HepG2 (cell line): ENCODE measurements at regions not wholly inside any gene's neighbourhood (a gene's known extent, or its start where the extent isn't known, plus 50 kb on each side); places are given as distances from the start of the nearest gene placed in this dataset.
A peak's percentile ranks its signal among the peaks of the same experiment; 100 is the strongest.

Source experiments
- ATAC-seq: fragments of 200-7000 bp; cut with Tn5 transposase; 3 replicates; pipeline ENCODE4 v1.9.1; 2020; ENCODE audit warnings: mild to moderate bottlenecking, moderate library complexity
- BruUV-seq: library from RNA; stranded (reverse); fragments of 400-500 nt; replicated peaks from 2 replicates; lab custom pipeline; 2021; lab: Mats Ljungman, UMichigan
- CTCF ChIA-PET: fragments of 300-600 bp; formaldehyde crosslinking; extraction: SDS; loops from one replicate; lab custom pipeline; 2021; ENCODE audit warnings: low total read pairs, inconsistent platforms, low intra/inter-chr PET ratio; lab: Yijun Ruan, JAX
- POLR2A ChIA-PET: fragments of 350-600 bp; sonication (Branson Sonifier 250); formaldehyde crosslinking; loops from one replicate; lab custom pipeline; 2020; ENCODE audit warnings: antibody characterized with exemption, inconsistent platforms; lab: Yijun Ruan, JAX
- DNase-seq: peaks from one replicate; pipeline ENCODE4 v3.0.0-alpha.2; 2015; ENCODE audit warnings: low spot score
- FAIRE-seq: peaks from 3 replicates; lab custom pipeline; 2011; peaks lifted over from hg19 to GRCh38; lab: Jason Lieb, UNC
- H2AFZ ChIP-seq: one replicate; pipeline ENCODE4 v1.6.1; 2011; ENCODE audit warnings: low read length, inconsistent platforms
- H3K27ac ChIP-seq: fragments of 300-600 bp; 3 replicates; pipeline ENCODE4 v1.8.0; 2011; ENCODE audit warnings: mixed run types, mild to moderate bottlenecking, mixed read lengths, low read length, inconsistent platforms; ENCODE audit not compliant: insufficient read depth; ENCODE audit errors: extremely low read length
- H3K27me3 ChIP-seq, 2 experiments: fragments of 200-600 bp in 1 of 2; 2 replicates in 1 of 2; 3 replicates in 1 of 2; pipeline versions ENCODE4 v1.6.0 to v1.8.0; 2011; ENCODE audit warnings: low read length in 2 of 2, mild to moderate bottlenecking in 2 of 2, moderate library complexity in 2 of 2, inconsistent platforms in 1 of 2; ENCODE audit not compliant: insufficient read depth in 2 of 2, control insufficient read depth in 1 of 2
- H3K36me3 ChIP-seq, 2 experiments: fragments of 200-600 bp in 1 of 2; replicated peaks in 1 of 2; 2 replicates in 1 of 2; 3 replicates in 1 of 2; pipeline versions ENCODE4 v1.5.1 to v1.8.0; 2011; ENCODE audit warnings: low read length in 2 of 2, inconsistent platforms in 1 of 2; ENCODE audit not compliant: insufficient read depth in 2 of 2, control insufficient read depth in 1 of 2
- H3K4me1 ChIP-seq: 2 replicates; pipeline ENCODE4 v1.5.1; 2012; ENCODE audit warnings: low read length, inconsistent platforms; ENCODE audit not compliant: insufficient read depth
- H3K4me2 ChIP-seq: 2 replicates; pipeline ENCODE4 v1.6.0; 2011; ENCODE audit warnings: low read depth, low read length, inconsistent platforms
- H3K4me3 ChIP-seq, 3 experiments: fragments of 200-600 bp in 1 of 3; sonication (generic), shearing (Covaris generic) in 1 of 3; replicated peaks in 1 of 3; 2 replicates each; pipeline ENCODE4 v1.5.1; 2011 to 2016; ENCODE audit warnings: low read length in 3 of 3, inconsistent platforms in 2 of 3, low read depth in 2 of 3, mild to moderate bottlenecking in 2 of 3, control low read depth in 1 of 3, mixed read lengths in 1 of 3; ENCODE audit not compliant: insufficient read depth in 1 of 3
- H3K79me2 ChIP-seq: one replicate; pipeline ENCODE4 v1.6.1; 2011; ENCODE audit warnings: low read length, inconsistent platforms; ENCODE audit not compliant: insufficient read depth
- H3K9ac ChIP-seq: 2 replicates; pipeline ENCODE4 v1.6.0; 2011; ENCODE audit warnings: mild to moderate bottlenecking, low read depth, low read length, inconsistent platforms; ENCODE audit not compliant: insufficient read depth
- H3K9me3 ChIP-seq: 2 replicates; pipeline ENCODE4 v1.5.1; 2012; ENCODE audit warnings: mild to moderate bottlenecking, low read length
- H4K20me1 ChIP-seq: 2 replicates; pipeline ENCODE4 v1.6.0; 2011; ENCODE audit warnings: inconsistent platforms, mild to moderate bottlenecking, low read length, moderate library complexity; ENCODE audit not compliant: insufficient read depth
- GATAD2A ChIP-seq: IDR thresholded peaks from 2 replicates; pipeline ENCODE4 v1.6.1; 2016
- KLF6 ChIP-seq: IDR thresholded peaks from 2 replicates; pipeline ENCODE4 v1.8.0; 2016; ENCODE audit warnings: missing biosample characterization, missing genetic modification reagents
- MED8 ChIP-seq: sonication (generic); formaldehyde crosslinking; IDR thresholded peaks from 2 replicates; pipeline ENCODE4 v1.8.1; 2023; ENCODE audit warnings: mild to moderate bottlenecking, missing genetic modification reagents; ENCODE audit not compliant: insufficient replicate concordance
- MEF2D ChIP-seq: sonication (generic); formaldehyde crosslinking; IDR thresholded peaks from 2 replicates; pipeline ENCODE4 v1.5.1; 2020; ENCODE audit warnings: mild to moderate bottlenecking, missing genetic modification reagents
- MXI1 ChIP-seq: IDR thresholded peaks from 3 replicates; pipeline ENCODE4 v1.6.1; 2012; ENCODE audit warnings: low read depth, low read length, inconsistent platforms, borderline replicate concordance
- NFYC ChIP-seq: IDR thresholded peaks from 2 replicates; pipeline ENCODE4 v1.6.1; 2016; ENCODE audit warnings: missing genetic modification reagents, missing compliant biosample characterization
- REL ChIP-seq: sonication (generic); formaldehyde crosslinking; conservative IDR thresholded peaks from 2 replicates; pipeline ENCODE4 v1.8.0; 2022; ENCODE audit warnings: mild to moderate bottlenecking, missing genetic modification reagents, moderate library complexity
- RFX3 ChIP-seq: IDR thresholded peaks from 2 replicates; pipeline ENCODE4 v1.6.1; 2016; ENCODE audit warnings: missing biosample characterization, missing genetic modification reagents
- ZFX ChIP-seq: sonication (generic); formaldehyde crosslinking; IDR thresholded peaks from 2 replicates; pipeline ENCODE4 v1.4.0; 2020; ENCODE audit warnings: mild to moderate bottlenecking, low read depth, missing genetic modification reagents, moderate library complexity
- ZNF577 ChIP-seq: sonication (generic); formaldehyde crosslinking; IDR thresholded peaks from 2 replicates; pipeline ENCODE4 v1.4.0; 2020; ENCODE audit warnings: mild to moderate bottlenecking, low read depth, missing genetic modification reagents, borderline replicate concordance
- ZNF788 ChIP-seq: sonication (generic); formaldehyde crosslinking; IDR thresholded peaks from 2 replicates; pipeline ENCODE4 v1.5.0; 2020; ENCODE audit warnings: mild to moderate bottlenecking, missing genetic modification reagents, borderline replicate concordance
- WGBS: methylation state at CpG from one replicate; pipeline ENCODE4 v1.1.6; 2017; ENCODE audit warnings: low lambda C conversion rate; 5-methylcytosine and 5-hydroxymethylcytosine counted together
- in situ Hi-C: cut with HindIII; loops from 2 replicates; pipeline ENCODE4 v1.10.0; 2017; ENCODE audit warnings: low pct_unique_long_range_greater_than_20kb; ENCODE audit not compliant: extremely low pct_ligation_motif_present
- intact Hi-C: fragments of 100-400 bp; cut with micrococcal nuclease; formaldehyde crosslinking; loops from one replicate; pipeline ENCODE4 v1.10.0; 2022; ENCODE audit not compliant: unreplicated experiment
- TF ChIP-seq, protein P1 (sequence below): sonication (generic); formaldehyde crosslinking; IDR thresholded peaks from 2 replicates; pipeline ENCODE4 v1.4.0; 2020; ENCODE audit warnings: missing genetic modification reagents, mild to moderate bottlenecking, borderline replicate concordance
- TF ChIP-seq, protein P2 (sequence below): IDR thresholded peaks from 2 replicates; pipeline ENCODE4 v1.6.1; 2016
- TF ChIP-seq, protein P3 (sequence below): sonication (generic); formaldehyde crosslinking; IDR thresholded peaks from 2 replicates; pipeline ENCODE4 v1.5.0; 2020; ENCODE audit warnings: mild to moderate bottlenecking, missing genetic modification reagents

DNA sequence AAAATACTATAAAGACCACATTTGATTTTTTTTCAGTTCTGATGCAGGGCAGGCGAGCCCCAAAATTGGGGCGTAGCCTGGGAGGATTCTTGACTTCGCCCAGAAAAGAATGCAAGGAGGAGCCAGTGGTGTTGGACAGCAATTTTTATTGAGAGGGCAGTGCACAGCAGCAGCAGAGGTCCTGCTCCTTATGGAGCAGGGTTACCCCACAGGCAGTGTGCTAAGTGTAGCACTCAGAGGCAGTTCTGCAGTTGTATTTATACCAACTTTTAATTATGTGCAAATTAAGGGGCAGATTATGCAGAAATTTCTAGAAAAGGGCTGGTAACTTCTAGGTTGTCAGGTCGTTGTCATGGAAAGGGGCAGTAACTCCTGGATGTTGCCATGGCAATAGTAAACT, 69.9 kb downstream of the GASK1B start:
- no peaks in the 10 kb centered on the region for H3K36me3 ChIP-seq
- CTCF ChIA-PET = no interaction called here
- no peak for FAIRE-seq
- TF ChIP-seq MED8 (CRISPR knock-in tag) (no peak), RFX3 (CRISPR knock-in tag) (peak; percentile 46; the same call in 1 of the 2 replicates)
- TF ChIP-seq, all 625 proteins: peak for 1
- no peak overlapping the region for H2AFZ ChIP-seq
- H3K9ac ChIP-seq = no peak overlapping the region
- H3K4me2 ChIP-seq = no peak overlapping the region
- H3K9me3 ChIP-seq = no peaks in the 10 kb centered on the region
- H4K20me1 ChIP-seq = no peaks in the 10 kb centered on the region
- POLR2A ChIA-PET = no interaction called here
- ATAC-seq (no peak), DNase-seq (no peak)
- no peak overlapping the region for H3K27ac ChIP-seq
- no peaks in the 10 kb centered on the region for H3K79me2 ChIP-seq
- H3K4me1 ChIP-seq = peaks cover 13% of the 10 kb centered on the region
- intact Hi-C loops = no loop called here
- H3K4me3 ChIP-seq = no peak overlapping the region
- no peaks in the 10 kb centered on the region; a peak in 1 of 5 replicates for H3K27me3 ChIP-seq
- WGBS = 26% methylated on average over 4 of the region's 4 CpGs
- in situ Hi-C loops = no loop called here
- no TSS peak for BruUV-seq

DNA sequence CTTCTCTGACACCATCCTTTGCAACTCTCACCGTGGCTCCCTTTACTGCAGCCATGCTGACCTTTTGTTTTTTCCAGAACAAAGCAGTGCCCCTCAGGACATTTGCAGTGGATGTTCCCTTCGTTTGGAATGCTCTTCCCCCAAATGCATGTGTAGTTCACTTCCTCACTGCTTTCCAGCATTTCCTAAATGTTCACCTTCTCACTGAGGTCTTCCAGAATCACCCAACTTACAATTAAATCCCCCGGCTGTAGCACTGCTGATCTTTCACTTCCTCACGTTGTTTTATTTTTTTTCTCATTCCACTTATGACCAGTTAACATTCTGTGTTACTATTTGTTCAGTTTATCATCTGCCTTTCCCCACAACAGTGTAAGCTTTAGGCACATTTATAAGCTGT, 73.1 kb downstream of the GASK1B start:
- Histone ChIP-seq H3K36me3 (no peaks in the 10 kb centered on the region), H3K4me1 (peaks cover 18% of the 10 kb centered on the region), H3K9ac (no peak overlapping the region), H3K79me2 (no peaks in the 10 kb centered on the region), H4K20me1 (no peaks in the 10 kb centered on the region), H3K9me3 (no peaks in the 10 kb centered on the region), H3K27me3 (no peaks in the 10 kb centered on the region; a peak in 1 of 5 replicates), H3K4me2 (peak overlapping the region; percentile 58), H2AFZ (peak overlapping the region; percentile 97), H3K4me3 (no peak overlapping the region), H3K27ac (no peak overlapping the region)
- ChIA-PET CTCF (no interaction called here), POLR2A (no interaction called here)
- intact Hi-C loops = no loop called here
- ATAC-seq (peak; percentile 39; the same call in 1 of the 3 replicates), FAIRE-seq (no peak), DNase-seq (no peak)
- in situ Hi-C loops = no loop called here
- BruUV-seq = no TSS peak
- WGBS = 20% methylated on average over 4 of the region's 4 CpGs
- TF ChIP-seq MED8 (CRISPR knock-in tag) (no peak), ZNF788 (CRISPR knock-in tag) (no peak), REL (no peak), KLF6 (CRISPR knock-in tag) (no peak), GATAD2A (CRISPR knock-in tag) (no peak), MEF2D (CRISPR knock-in tag) (no peak), MXI1 (no peak), NFYC (CRISPR knock-in tag) (no peak), ZNF577 (no peak), ZFX (no peak)
- TF ChIP-seq, protein P1, sequence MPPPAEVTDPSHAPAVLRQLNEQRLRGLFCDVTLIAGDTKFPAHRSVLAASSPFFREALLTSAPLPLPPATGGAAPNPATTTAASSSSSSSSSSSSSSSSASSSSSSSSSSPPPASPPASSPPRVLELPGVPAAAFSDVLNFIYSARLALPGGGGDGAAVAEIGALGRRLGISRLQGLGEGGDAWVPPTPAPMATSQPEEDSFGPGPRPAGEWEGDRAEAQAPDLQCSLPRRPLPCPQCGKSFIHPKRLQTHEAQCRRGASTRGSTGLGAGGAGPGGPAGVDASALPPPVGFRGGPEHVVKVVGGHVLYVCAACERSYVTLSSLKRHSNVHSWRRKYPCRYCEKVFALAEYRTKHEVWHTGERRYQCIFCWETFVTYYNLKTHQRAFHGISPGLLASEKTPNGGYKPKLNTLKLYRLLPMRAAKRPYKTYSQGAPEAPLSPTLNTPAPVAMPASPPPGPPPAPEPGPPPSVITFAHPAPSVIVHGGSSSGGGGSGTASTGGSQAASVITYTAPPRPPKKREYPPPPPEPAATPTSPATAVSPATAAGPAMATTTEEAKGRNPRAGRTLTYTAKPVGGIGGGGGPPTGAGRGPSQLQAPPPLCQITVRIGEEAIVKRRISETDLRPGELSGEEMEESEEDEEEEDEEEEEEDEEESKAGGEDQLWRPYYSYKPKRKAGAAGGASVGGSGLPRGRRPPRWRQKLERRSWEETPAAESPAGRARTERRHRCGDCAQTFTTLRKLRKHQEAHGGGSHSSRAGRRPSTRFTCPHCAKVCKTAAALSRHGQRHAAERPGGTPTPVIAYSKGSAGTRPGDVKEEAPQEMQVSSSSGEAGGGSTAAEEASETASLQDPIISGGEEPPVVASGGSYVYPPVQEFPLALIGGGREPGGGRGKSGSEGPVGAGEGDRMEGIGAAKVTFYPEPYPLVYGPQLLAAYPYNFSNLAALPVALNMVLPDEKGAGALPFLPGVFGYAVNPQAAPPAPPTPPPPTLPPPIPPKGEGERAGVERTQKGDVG = no peak
- TF ChIP-seq, protein P2, sequence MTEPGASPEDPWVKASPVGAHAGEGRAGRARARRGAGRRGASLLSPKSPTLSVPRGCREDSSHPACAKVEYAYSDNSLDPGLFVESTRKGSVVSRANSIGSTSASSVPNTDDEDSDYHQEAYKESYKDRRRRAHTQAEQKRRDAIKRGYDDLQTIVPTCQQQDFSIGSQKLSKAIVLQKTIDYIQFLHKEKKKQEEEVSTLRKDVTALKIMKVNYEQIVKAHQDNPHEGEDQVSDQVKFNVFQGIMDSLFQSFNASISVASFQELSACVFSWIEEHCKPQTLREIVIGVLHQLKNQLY (CRISPR knock-in tag) = no peak
- TF ChIP-seq, protein P3, sequence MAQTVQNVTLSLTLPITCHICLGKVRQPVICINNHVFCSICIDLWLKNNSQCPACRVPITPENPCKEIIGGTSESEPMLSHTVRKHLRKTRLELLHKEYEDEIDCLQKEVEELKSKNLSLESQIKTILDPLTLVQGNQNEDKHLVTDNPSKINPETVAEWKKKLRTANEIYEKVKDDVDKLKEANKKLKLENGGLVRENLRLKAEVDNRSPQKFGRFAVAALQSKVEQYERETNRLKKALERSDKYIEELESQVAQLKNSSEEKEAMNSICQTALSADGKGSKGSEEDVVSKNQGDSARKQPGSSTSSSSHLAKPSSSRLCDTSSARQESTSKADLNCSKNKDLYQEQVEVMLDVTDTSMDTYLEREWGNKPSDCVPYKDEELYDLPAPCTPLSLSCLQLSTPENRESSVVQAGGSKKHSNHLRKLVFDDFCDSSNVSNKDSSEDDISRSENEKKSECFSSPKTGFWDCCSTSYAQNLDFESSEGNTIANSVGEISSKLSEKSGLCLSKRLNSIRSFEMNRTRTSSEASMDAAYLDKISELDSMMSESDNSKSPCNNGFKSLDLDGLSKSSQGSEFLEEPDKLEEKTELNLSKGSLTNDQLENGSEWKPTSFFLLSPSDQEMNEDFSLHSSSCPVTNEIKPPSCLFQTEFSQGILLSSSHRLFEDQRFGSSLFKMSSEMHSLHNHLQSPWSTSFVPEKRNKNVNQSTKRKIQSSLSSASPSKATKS (CRISPR knock-in tag) = no peak
